ENCODE measurements at regions not wholly inside any gene's neighbourhood (a gene's known extent, or its start where the extent isn't known, plus 50 kb on each side); places are given as distances from the start of the nearest gene placed in this dataset.

DNA sequence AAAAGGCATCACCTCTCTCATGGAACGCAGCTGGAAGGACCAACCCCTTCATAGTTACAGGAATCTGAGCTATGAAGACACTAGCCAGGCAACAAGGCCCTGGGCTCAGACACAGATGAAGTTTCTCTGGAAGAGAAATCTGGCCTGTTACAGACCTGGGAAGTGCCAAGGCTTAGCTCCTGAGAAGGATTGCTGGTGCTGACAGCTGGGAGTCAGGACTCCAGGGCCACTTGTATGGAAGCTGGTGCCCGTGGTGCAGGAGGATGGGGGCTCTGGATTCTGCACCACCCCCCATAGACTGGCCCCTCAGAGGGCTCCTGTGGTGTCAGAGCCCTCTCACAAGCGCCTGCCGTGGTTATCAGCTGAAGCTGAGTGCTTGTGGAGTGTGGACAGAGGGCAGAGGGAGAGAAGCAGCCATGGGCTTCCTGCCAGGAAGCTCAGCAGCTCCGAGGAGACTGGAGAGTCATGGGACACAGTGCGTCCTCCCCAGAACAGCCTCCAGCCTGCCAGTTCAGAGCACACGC, 87.3 kb upstream of the LCLAT1 start:
- Histone ChIP-seq H3K4me3 (ENCODE audit: control insufficient read depth in 2 of 3, extremely low read depth in 1 of 3, insufficient read depth in 2 of 3, low read depth in 1 of 3, low read length in 3 of 3) (no peak overlapping the region), H3K27me3 (ENCODE audit: control insufficient read depth, extremely low read depth, insufficient read depth, low read length) (no peaks in the 10 kb centered on the region), H2AFZ (ENCODE audit: control insufficient read depth, low read length) (no peak overlapping the region), H4K20me1 (ENCODE audit: control insufficient read depth, extremely low read depth, insufficient read depth, low read length) (no peaks in the 10 kb centered on the region), H3K9me3 (ENCODE audit: control insufficient read depth, low read depth, low read length) (no peaks in the 10 kb centered on the region), H3K36me3 (ENCODE audit: control insufficient read depth in 2 of 2, extremely low read depth in 1 of 2, insufficient read depth in 2 of 2, low read length in 2 of 2) (no peaks in the 10 kb centered on the region), H3K4me1 (ENCODE audit: control insufficient read depth, extremely low read depth, insufficient read depth, low read length) (peaks cover 13% of the 10 kb centered on the region), H3K27ac (ENCODE audit: control insufficient read depth, insufficient read depth, low read length) (no peak overlapping the region), H3K9me1 (ENCODE audit: control insufficient read depth, extremely low read depth, insufficient read depth, low read length) (no peaks in the 10 kb centered on the region), H3K79me2 (ENCODE audit: control insufficient read depth, insufficient read depth, low read length) (no peaks in the 10 kb centered on the region), H3K4me2 (ENCODE audit: control insufficient read depth, extremely low read depth, insufficient read depth, low read depth, low read length) (no peak overlapping the region), H3K9ac (ENCODE audit: control insufficient read depth, extremely low read depth, insufficient read depth, low read length) (no peak overlapping the region)
- no peak for FAIRE-seq
- DNase-seq (ENCODE audit: low read depth, low spot score) = no peak
- no peak for TF ChIP-seq EZH2 (IDR thresholded peaks at IDR 0.05; ENCODE audit: low read length)
- TF ChIP-seq, protein P1, sequence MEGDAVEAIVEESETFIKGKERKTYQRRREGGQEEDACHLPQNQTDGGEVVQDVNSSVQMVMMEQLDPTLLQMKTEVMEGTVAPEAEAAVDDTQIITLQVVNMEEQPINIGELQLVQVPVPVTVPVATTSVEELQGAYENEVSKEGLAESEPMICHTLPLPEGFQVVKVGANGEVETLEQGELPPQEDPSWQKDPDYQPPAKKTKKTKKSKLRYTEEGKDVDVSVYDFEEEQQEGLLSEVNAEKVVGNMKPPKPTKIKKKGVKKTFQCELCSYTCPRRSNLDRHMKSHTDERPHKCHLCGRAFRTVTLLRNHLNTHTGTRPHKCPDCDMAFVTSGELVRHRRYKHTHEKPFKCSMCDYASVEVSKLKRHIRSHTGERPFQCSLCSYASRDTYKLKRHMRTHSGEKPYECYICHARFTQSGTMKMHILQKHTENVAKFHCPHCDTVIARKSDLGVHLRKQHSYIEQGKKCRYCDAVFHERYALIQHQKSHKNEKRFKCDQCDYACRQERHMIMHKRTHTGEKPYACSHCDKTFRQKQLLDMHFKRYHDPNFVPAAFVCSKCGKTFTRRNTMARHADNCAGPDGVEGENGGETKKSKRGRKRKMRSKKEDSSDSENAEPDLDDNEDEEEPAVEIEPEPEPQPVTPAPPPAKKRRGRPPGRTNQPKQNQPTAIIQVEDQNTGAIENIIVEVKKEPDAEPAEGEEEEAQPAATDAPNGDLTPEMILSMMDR (optimal IDR thresholded peaks at IDR 0.05 in 1 of 3, IDR thresholded peaks at IDR 0.05 in 1 of 3, conservative IDR thresholded peaks at IDR 0.05 in 1 of 3; ENCODE audit: extremely low read depth in 1 of 3, insufficient read depth in 2 of 3, low read length in 3 of 3) = no peak
- dilution Hi-C loops (cut with MboI; ENCODE audit: extremely low pct_ligation_motif_present, low sequenced_read_pairs) = no loop called here

DNA sequence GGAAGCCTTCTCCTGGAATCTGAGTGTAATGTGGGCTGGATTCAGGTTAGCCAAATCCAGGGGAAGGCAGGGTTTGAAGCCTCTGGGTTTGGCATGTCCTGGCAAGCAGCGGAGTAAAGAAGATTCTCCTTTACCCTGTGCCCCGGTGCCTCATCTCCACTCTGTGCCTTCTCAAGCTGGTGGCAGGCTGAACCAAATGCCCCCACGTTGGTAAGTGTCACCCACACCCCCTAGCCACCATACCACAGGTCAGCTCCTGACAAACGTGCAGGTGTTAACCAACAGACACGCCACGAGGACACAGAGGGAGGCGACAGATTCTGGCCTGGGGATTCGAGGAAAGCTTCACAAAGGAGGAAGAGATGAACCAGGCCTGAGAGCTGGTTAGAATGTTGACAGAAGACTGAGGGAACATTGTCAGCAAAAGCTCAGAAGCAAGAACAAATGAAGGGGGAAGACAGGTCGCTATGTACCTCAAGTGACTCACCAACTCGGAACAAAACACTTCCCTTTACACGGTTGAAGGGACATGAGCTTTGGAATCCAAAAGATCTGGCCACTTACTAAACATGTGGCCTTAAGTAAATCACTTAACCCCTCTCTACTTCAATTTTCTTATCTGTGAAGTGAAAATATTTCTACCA, 85.2 kb upstream of the LCLAT1 start:
- H3K27ac ChIP-seq (ENCODE audit: control insufficient read depth, insufficient read depth, low read length) = no peak overlapping the region
- H3K79me2 ChIP-seq (ENCODE audit: control insufficient read depth, insufficient read depth, low read length) = no peaks in the 10 kb centered on the region
- no peak for DNase-seq (ENCODE audit: low read depth, low spot score)
- no peak overlapping the region for H3K9ac ChIP-seq (ENCODE audit: control insufficient read depth, extremely low read depth, insufficient read depth, low read length)
- H4K20me1 ChIP-seq (ENCODE audit: control insufficient read depth, extremely low read depth, insufficient read depth, low read length) = no peaks in the 10 kb centered on the region
- no peaks in the 10 kb centered on the region for H3K9me3 ChIP-seq (ENCODE audit: control insufficient read depth, low read depth, low read length)
- no peaks in the 10 kb centered on the region for H3K27me3 ChIP-seq (ENCODE audit: control insufficient read depth, extremely low read depth, insufficient read depth, low read length)
- H2AFZ ChIP-seq (ENCODE audit: control insufficient read depth, low read length) = peak overlapping the region; percentile 62
- H3K9me1 ChIP-seq (ENCODE audit: control insufficient read depth, extremely low read depth, insufficient read depth, low read length) = no peaks in the 10 kb centered on the region
- FAIRE-seq = no peak
- no peak overlapping the region for H3K4me3 ChIP-seq (ENCODE audit: control insufficient read depth in 2 of 3, extremely low read depth in 1 of 3, insufficient read depth in 2 of 3, low read depth in 1 of 3, low read length in 3 of 3)
- H3K4me1 ChIP-seq (ENCODE audit: control insufficient read depth, extremely low read depth, insufficient read depth, low read length) = peaks cover 13% of the 10 kb centered on the region
- TF ChIP-seq, protein P1 (optimal IDR thresholded peaks at IDR 0.05 in 1 of 3, IDR thresholded peaks at IDR 0.05 in 1 of 3, conservative IDR thresholded peaks at IDR 0.05 in 1 of 3; ENCODE audit: extremely low read depth in 1 of 3, insufficient read depth in 2 of 3, low read length in 3 of 3) = no peak
- no peak for TF ChIP-seq EZH2 (IDR thresholded peaks at IDR 0.05; ENCODE audit: low read length)
- H3K36me3 ChIP-seq (ENCODE audit: control insufficient read depth in 2 of 2, extremely low read depth in 1 of 2, insufficient read depth in 2 of 2, low read length in 2 of 2) = no peaks in the 10 kb centered on the region
- H3K4me2 ChIP-seq (ENCODE audit: control insufficient read depth, extremely low read depth, insufficient read depth, low read depth, low read length) = peak overlapping the region; percentile 48
- dilution Hi-C loops (cut with MboI; ENCODE audit: extremely low pct_ligation_motif_present, low sequenced_read_pairs) = no loop called here

Data from keratinocyte (primary cell).